Lower lobe of right lung (tissue), 2 donors: ENCODE measurements at regions not wholly inside any gene's neighbourhood (a gene's known extent, or its start where the extent isn't known, plus 50 kb on each side); places are given as distances from the start of the nearest gene placed in this dataset.
"Not testable (repeated sequence)": the region's sequence is repeated elsewhere in the genome, so short reads cannot be mapped to it uniquely, and the experiment has no call there.

Source experiments
- ATAC-seq, 2 donors: fragments of 200-7000 bp; cut with Tn5 transposase; one replicate each; pipeline ENCODE4 v1.9.1; 2020 to 2022; ENCODE audit warnings: mild to moderate bottlenecking in 2 of 2, moderate library complexity in 2 of 2
- DNase-seq: peaks from one replicate; pipeline ENCODE4 v3.0.0-alpha.2; 2020
- H3K27ac ChIP-seq: fragments of 200-600 bp; one replicate; pipeline ENCODE4 v1.8.0; 2022
- H3K27me3 ChIP-seq: fragments of 200-600 bp; one replicate; pipeline ENCODE4 v1.8.0; 2022; ENCODE audit warnings: low read depth
- H3K36me3 ChIP-seq: fragments of 200-600 bp; one replicate; pipeline ENCODE4 v1.8.0; 2022; ENCODE audit warnings: mild to moderate bottlenecking
- H3K4me1 ChIP-seq: fragments of 200-600 bp; one replicate; pipeline ENCODE4 v1.8.0; 2022
- H3K4me3 ChIP-seq: fragments of 200-600 bp; one replicate; pipeline ENCODE4 v1.8.0; 2022; ENCODE audit warnings: mild to moderate bottlenecking
- H3K9me3 ChIP-seq: fragments of 200-600 bp; one replicate; pipeline ENCODE4 v1.8.0; 2022
- intact Hi-C: fragments of 100-400 bp; cut with DNase I; formaldehyde crosslinking; loops from one replicate; pipeline ENCODE4 v1.11.0; 2022
- TF ChIP-seq, protein P1 (sequence below): fragments of 200-600 bp; IDR thresholded peaks from one replicate; pipeline ENCODE4 v1.8.0; 2022; ENCODE audit warnings: antibody characterized with exemption, mild to moderate bottlenecking
- donor health status: DM: no; HTN: yes; CAD: no; lungs with severe emphysema.

GRCh38 chr9:25472085-25472607, 206.1 kb downstream of the TUSC1 start:
- H3K9me3 ChIP-seq, result peaks cover 4% of the 10 kb centered on the region
- no peak overlapping the region for H3K4me3 ChIP-seq
- no peak overlapping the region for H3K27ac ChIP-seq
- no peak for DNase-seq
- ATAC-seq, result no peak
- no peaks in the 10 kb centered on the region for H3K27me3 ChIP-seq
- TF ChIP-seq, protein P1, sequence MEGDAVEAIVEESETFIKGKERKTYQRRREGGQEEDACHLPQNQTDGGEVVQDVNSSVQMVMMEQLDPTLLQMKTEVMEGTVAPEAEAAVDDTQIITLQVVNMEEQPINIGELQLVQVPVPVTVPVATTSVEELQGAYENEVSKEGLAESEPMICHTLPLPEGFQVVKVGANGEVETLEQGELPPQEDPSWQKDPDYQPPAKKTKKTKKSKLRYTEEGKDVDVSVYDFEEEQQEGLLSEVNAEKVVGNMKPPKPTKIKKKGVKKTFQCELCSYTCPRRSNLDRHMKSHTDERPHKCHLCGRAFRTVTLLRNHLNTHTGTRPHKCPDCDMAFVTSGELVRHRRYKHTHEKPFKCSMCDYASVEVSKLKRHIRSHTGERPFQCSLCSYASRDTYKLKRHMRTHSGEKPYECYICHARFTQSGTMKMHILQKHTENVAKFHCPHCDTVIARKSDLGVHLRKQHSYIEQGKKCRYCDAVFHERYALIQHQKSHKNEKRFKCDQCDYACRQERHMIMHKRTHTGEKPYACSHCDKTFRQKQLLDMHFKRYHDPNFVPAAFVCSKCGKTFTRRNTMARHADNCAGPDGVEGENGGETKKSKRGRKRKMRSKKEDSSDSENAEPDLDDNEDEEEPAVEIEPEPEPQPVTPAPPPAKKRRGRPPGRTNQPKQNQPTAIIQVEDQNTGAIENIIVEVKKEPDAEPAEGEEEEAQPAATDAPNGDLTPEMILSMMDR, result no peak
- no peaks in the 10 kb centered on the region for H3K36me3 ChIP-seq
- intact Hi-C loops, result no loop called here
- no peaks in the 10 kb centered on the region for H3K4me1 ChIP-seq

- Histone ChIP-seq H3K9me3 (no peaks in the 10 kb centered on the region), H3K4me1 (no peaks in the 10 kb centered on the region), H3K27ac (no peak overlapping the region), H3K4me3 (no peak overlapping the region), H3K36me3 (no peaks in the 10 kb centered on the region), H3K27me3 (no peaks in the 10 kb centered on the region)
- ATAC-seq, result no peak
- intact Hi-C loops, result no loop called here
- DNase-seq, result no peak
- TF ChIP-seq, protein P1, result no peak
Observed at GRCh38 chr9:25461416-25461815, 216.8 kb downstream of the TUSC1 start.

DNA sequence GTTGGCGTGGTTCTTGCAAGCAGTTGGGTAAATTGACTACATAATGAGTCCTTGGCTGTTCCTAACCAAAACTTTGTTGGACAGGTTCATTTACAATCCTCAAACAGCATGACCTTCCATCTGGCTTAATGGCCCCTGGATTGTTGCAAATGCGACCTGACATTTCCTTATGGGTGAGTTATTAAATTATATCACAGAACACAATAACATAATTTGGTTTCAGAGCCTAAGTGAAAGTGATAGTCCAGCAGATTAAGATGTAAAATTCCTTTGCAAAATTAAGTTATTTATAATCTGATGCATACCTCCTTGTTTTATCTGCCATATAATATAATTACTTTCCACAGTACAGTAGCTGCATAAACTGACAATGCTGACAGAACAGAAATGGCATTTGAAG, 224.4 kb downstream of the TUSC1 start:
- Histone ChIP-seq H3K36me3 (no peaks in the 10 kb centered on the region), H3K9me3 (no peaks in the 10 kb centered on the region), H3K27me3 (no peaks in the 10 kb centered on the region), H3K27ac (no peak overlapping the region), H3K4me3 (no peak overlapping the region), H3K4me1 (no peaks in the 10 kb centered on the region)
- no peak for DNase-seq
- TF ChIP-seq, protein P1, result no peak
- ATAC-seq, result no peak
- intact Hi-C loops, result no loop called here

- no peak for ATAC-seq
- Histone ChIP-seq H3K9me3 (no peaks in the 10 kb centered on the region), H3K27me3 (no peaks in the 10 kb centered on the region), H3K4me1 (no peaks in the 10 kb centered on the region), H3K36me3 (no peaks in the 10 kb centered on the region), H3K27ac (no peak overlapping the region), H3K4me3 (no peak overlapping the region)
- DNase-seq, result no peak
- intact Hi-C loops, result no loop called here
- TF ChIP-seq, protein P1, result no peak
Observed at GRCh38 chr9:25449503-25449902, 228.7 kb downstream of the TUSC1 start.

- ATAC-seq, H3K4me3 ChIP-seq, H3K27me3 ChIP-seq, H3K4me1 ChIP-seq, H3K9me3 ChIP-seq, intact Hi-C loops, H3K36me3 ChIP-seq, DNase-seq, H3K27ac ChIP-seq: not testable (repeated sequence)
Observed at GRCh38 chr9:25445721-25446120, 232.5 kb downstream of the TUSC1 start.

DNA sequence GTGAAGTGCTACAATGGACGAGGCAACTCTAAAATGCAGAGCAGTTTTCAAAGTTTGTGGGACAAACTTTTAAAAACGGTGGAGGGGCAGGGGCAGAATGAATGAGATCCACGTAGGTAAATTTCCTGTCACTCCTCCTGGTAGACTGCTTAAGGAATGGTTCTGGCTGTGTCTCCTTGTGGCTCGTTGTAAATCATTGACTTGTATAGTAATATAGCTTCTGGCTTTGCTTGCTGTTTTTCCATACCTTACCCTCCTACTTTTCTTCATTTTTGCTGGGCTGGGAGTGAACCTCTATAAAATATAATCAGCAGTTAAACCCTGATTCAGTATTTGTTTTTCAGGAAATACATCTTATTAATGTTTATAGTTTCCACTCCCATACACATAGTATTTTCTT, 235.7 kb downstream of the TUSC1 start:
- no peaks in the 10 kb centered on the region for H3K9me3 ChIP-seq
- H3K4me1 ChIP-seq, result no peaks in the 10 kb centered on the region
- ATAC-seq (no peak), DNase-seq (no peak)
- no peak overlapping the region for H3K27ac ChIP-seq
- TF ChIP-seq, protein P1, result no peak
- no peaks in the 10 kb centered on the region for H3K36me3 ChIP-seq
- intact Hi-C loops, result no loop called here
- no peak overlapping the region for H3K4me3 ChIP-seq
- H3K27me3 ChIP-seq, result no peaks in the 10 kb centered on the region
